SU-DHL-6 (cell line): ENCODE measurements at regions not wholly inside any gene's neighbourhood (a gene's known extent, or its start where the extent isn't known, plus 50 kb on each side); places are given as distances from the start of the nearest gene placed in this dataset.

Experiments
- H2AFZ ChIP-seq: fragments of 200-600 bp; sonication (generic); 2 replicates; pipeline ENCODE4 v1.6.1; 2014; ENCODE audit warnings: low read depth, mild to moderate bottlenecking, moderate library complexity, mixed read lengths, antibody characterized with exemption, low read length; ENCODE audit not compliant: severe bottlenecking
- H3F3A ChIP-seq: fragments of 200-600 bp; shearing (Covaris generic); 2 replicates; pipeline ENCODE4 v1.6.0; 2016; ENCODE audit warnings: antibody characterized with exemption, mild to moderate bottlenecking; ENCODE audit not compliant: insufficient read depth
- H3K27ac ChIP-seq: fragments of 200-600 bp; sonication (generic); 2 replicates; pipeline ENCODE4 v1.5.1; 2016; ENCODE audit warnings: low read depth, mild to moderate bottlenecking, low read length, moderate library complexity, mixed read lengths
- H3K27me3 ChIP-seq: fragments of 200-600 bp; sonication (generic), shearing (Covaris generic); 2 replicates; pipeline ENCODE4 v1.6.0; 2014; ENCODE audit warnings: mild to moderate bottlenecking, low read length
- H3K36me3 ChIP-seq: fragments of 200-600 bp; sonication (generic); 2 replicates; pipeline ENCODE4 v1.6.1; 2014; ENCODE audit warnings: mild to moderate bottlenecking, low read length, mixed read lengths
- H3K4me2 ChIP-seq: fragments of 300-600, 200-600 bp; shearing (Covaris generic), sonication (generic); 2 replicates; pipeline ENCODE4 v1.6.0; 2014; ENCODE audit warnings: low read length, low read depth, mild to moderate bottlenecking; ENCODE audit not compliant: poor library complexity, severe bottlenecking
- H3K4me3 ChIP-seq: fragments of 200-600 bp; sonication (generic); 2 replicates; pipeline ENCODE4 v1.5.1; 2014; ENCODE audit warnings: antibody characterized with exemption, low read length, mild to moderate bottlenecking, mixed read lengths; ENCODE audit not compliant: insufficient read depth, poor library complexity, severe bottlenecking
- H3K79me2 ChIP-seq: fragments of 200-600 bp; sonication (generic); 2 replicates; pipeline ENCODE4 v1.6.1; 2014; ENCODE audit warnings: mild to moderate bottlenecking, low read length, moderate library complexity; ENCODE audit not compliant: insufficient read depth
- H3K9ac ChIP-seq: fragments of 200-600 bp; sonication (generic); 2 replicates; pipeline ENCODE4 v1.7.0; 2014; ENCODE audit warnings: mild to moderate bottlenecking, low read length
- H3K9me2 ChIP-seq: fragments of 200-600 bp; sonication (generic); replicated peaks from 2 replicates; pipeline ENCODE4 v1.6.1; 2014; ENCODE audit warnings: low read length; ENCODE audit not compliant: insufficient read depth
- H3K9me3 ChIP-seq: fragments of 200-600 bp; sonication (generic); 2 replicates; pipeline ENCODE4 v1.6.1; 2014; ENCODE audit warnings: low read length, mixed read lengths; ENCODE audit not compliant: insufficient read depth
- H4K20me1 ChIP-seq: fragments of 200-600 bp; sonication (generic); 2 replicates; pipeline ENCODE4 v1.6.1; 2014; ENCODE audit warnings: low read depth, mild to moderate bottlenecking, antibody characterized with exemption, low read length, moderate library complexity, mixed read lengths
- EZH2phosphoT487 ChIP-seq: fragments of 200-600 bp; sonication (generic), shearing (Covaris generic); conservative IDR thresholded peaks from 2 replicates; pipeline ENCODE4 v1.6.1; 2018; ENCODE audit warnings: mild to moderate bottlenecking, antibody characterized with exemption, low read length, moderate library complexity, mixed read lengths
- TF ChIP-seq, protein P1 (sequence below): fragments of 200-600 bp; sonication (generic); IDR thresholded peaks from one replicate; pipeline ENCODE4 v1.5.1; 2017; ENCODE audit warnings: antibody characterized with exemption, mild to moderate bottlenecking, low read length, moderate library complexity; ENCODE audit not compliant: insufficient read depth, poor library complexity, severe bottlenecking

DNA sequence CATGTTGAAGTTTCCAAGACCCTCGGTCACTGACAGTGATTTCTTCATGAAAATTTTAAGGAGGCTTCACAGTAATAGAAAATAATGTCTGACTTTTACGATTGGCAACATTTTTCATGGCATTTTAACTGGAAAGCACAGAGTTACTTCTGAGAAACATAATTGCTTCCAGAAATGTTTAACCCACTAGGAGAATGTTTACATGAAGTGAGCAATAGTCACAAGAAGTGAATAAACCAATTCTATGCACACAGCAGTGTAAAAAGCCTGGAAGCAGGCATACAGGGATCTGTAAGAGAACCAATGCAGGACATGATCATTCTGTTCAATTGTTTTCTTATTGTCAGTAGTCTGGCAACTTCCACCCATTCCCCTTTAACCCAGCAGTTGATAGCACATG lies 316.2 kb upstream of the CXADR start:
- Histone ChIP-seq H3K9me3 (peaks cover 2% of the 10 kb centered on the region; the same call in 1 of the 2 replicates), H3K27me3 (no peaks in the 10 kb centered on the region), H3K9ac (no peak overlapping the region), H4K20me1 (no peaks in the 10 kb centered on the region), H3K79me2 (no peaks in the 10 kb centered on the region), H3K27ac (no peak overlapping the region), H3F3A (no peaks in the 10 kb centered on the region), H3K9me2 (no peaks in the 10 kb centered on the region), H2AFZ (no peak overlapping the region), H3K36me3 (no peaks in the 10 kb centered on the region), H3K4me3 (no peak overlapping the region), H3K4me2 (no peak overlapping the region)
- TF ChIP-seq, protein P1, sequence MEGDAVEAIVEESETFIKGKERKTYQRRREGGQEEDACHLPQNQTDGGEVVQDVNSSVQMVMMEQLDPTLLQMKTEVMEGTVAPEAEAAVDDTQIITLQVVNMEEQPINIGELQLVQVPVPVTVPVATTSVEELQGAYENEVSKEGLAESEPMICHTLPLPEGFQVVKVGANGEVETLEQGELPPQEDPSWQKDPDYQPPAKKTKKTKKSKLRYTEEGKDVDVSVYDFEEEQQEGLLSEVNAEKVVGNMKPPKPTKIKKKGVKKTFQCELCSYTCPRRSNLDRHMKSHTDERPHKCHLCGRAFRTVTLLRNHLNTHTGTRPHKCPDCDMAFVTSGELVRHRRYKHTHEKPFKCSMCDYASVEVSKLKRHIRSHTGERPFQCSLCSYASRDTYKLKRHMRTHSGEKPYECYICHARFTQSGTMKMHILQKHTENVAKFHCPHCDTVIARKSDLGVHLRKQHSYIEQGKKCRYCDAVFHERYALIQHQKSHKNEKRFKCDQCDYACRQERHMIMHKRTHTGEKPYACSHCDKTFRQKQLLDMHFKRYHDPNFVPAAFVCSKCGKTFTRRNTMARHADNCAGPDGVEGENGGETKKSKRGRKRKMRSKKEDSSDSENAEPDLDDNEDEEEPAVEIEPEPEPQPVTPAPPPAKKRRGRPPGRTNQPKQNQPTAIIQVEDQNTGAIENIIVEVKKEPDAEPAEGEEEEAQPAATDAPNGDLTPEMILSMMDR = no peak
- no peak for TF ChIP-seq EZH2phosphoT487

GRCh38 chr21:17197996-17198395 lies 314.8 kb upstream of the CXADR start:
- Histone ChIP-seq H3K9ac (no peak overlapping the region), H3K79me2 (no peaks in the 10 kb centered on the region), H3K9me2 (no peaks in the 10 kb centered on the region), H3K36me3 (no peaks in the 10 kb centered on the region), H3K4me3 (no peak overlapping the region), H3F3A (no peaks in the 10 kb centered on the region), H3K9me3 (no peaks in the 10 kb centered on the region), H3K4me2 (no peak overlapping the region), H4K20me1 (no peaks in the 10 kb centered on the region), H2AFZ (no peak overlapping the region), H3K27me3 (no peaks in the 10 kb centered on the region), H3K27ac (no peak overlapping the region)
- TF ChIP-seq, protein P1 = no peak
- TF ChIP-seq EZH2phosphoT487 = no peak

- Histone ChIP-seq H4K20me1 (no peaks in the 10 kb centered on the region), H3K9me3 (no peaks in the 10 kb centered on the region), H3K79me2 (no peaks in the 10 kb centered on the region), H2AFZ (no peak overlapping the region), H3K4me3 (no peak overlapping the region), H3K9me2 (no peaks in the 10 kb centered on the region), H3K4me2 (no peak overlapping the region), H3K27ac (no peak overlapping the region), H3K27me3 (no peaks in the 10 kb centered on the region), H3K36me3 (no peaks in the 10 kb centered on the region), H3K9ac (no peak overlapping the region), H3F3A (no peaks in the 10 kb centered on the region)
- TF ChIP-seq, protein P1 = no peak
- no peak for TF ChIP-seq EZH2phosphoT487
Observed at GRCh38 chr21:17200250-17200649, 312.6 kb upstream of the CXADR start.
